ENCODE measurements at regions not wholly inside any gene's neighbourhood (a gene's known extent, or its start where the extent isn't known, plus 50 kb on each side); places are given as distances from the start of the nearest gene placed in this dataset.

DNA sequence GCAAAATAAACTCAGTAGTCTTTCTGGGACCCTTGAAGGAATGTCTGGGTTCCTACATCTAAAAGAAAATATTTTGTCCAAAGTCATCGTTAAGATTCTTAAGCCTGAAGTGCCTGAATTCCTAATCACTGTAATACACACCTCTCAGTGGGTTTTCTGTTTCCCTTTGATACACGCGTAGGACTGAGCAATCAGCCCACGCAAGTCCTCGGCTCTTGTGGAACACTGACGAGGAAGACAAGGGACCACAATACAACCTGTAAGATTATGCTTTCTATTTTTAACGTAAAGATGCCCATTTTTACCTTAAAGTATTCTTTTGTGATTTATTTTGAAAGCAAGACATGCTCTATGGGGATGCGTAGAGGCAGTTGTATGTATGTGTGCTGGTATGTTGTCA, 472.8 kb upstream of the CELF2 start:
- ChIA-PET CTCF (no interaction called here), POLR2A (no interaction called here), RAD21 (ENCODE audit: unreplicated experiment) (no interaction called here), SMC1A (ENCODE audit: uncharacterized antibody, unreplicated experiment) (no interaction called here)
- no peak overlapping the region for H3K27ac ChIP-seq (ENCODE audit: control insufficient read depth, insufficient read depth)
- in situ Hi-C loops (cut with MboI), result no loop called here
- DNase-seq (ENCODE audit: low read depth, low spot score) (no peak), ATAC-seq (no peak), FAIRE-seq (no peak)
- H3K4me3 ChIP-seq, result no peak overlapping the region
- TF ChIP-seq STAT3 (IDR thresholded peaks at IDR 0.05; ENCODE audit: low read depth, low read length) (no peak), CBX3 (IDR thresholded peaks at IDR 0.05; ENCODE audit: borderline replicate concordance, low read depth) (no peak), NR2C1 (IDR thresholded peaks at IDR 0.05) (no peak), TCF3 (IDR thresholded peaks at IDR 0.05; ENCODE audit: borderline replicate concordance, insufficient read depth, low read depth, low read length) (no peak), CBX5 (IDR thresholded peaks at IDR 0.05; ENCODE audit: low read depth) (no peak), ZNF217 (IDR thresholded peaks at IDR 0.05) (no peak), NFYA (IDR thresholded peaks at IDR 0.05; ENCODE audit: borderline replicate concordance, low read depth, low read length) (no peak)
- TF ChIP-seq, protein P1, sequence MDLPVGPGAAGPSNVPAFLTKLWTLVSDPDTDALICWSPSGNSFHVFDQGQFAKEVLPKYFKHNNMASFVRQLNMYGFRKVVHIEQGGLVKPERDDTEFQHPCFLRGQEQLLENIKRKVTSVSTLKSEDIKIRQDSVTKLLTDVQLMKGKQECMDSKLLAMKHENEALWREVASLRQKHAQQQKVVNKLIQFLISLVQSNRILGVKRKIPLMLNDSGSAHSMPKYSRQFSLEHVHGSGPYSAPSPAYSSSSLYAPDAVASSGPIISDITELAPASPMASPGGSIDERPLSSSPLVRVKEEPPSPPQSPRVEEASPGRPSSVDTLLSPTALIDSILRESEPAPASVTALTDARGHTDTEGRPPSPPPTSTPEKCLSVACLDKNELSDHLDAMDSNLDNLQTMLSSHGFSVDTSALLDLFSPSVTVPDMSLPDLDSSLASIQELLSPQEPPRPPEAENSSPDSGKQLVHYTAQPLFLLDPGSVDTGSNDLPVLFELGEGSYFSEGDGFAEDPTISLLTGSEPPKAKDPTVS (IDR thresholded peaks at IDR 0.05; ENCODE audit: low read depth, low read length), result no peak
- no peaks in the 10 kb centered on the region for H3K36me3 ChIP-seq (ENCODE audit: control insufficient read depth in 2 of 2, insufficient read depth in 2 of 2, low read length in 1 of 2)
- H3K79me2 ChIP-seq (ENCODE audit: control insufficient read depth, insufficient read depth, low read length), result no peaks in the 10 kb centered on the region
- no peak overlapping the region for H2AFZ ChIP-seq (ENCODE audit: control insufficient read depth, low read depth, low read length)
- H3K4me2 ChIP-seq (ENCODE audit: control insufficient read depth, insufficient read depth), result no peak overlapping the region
- intact Hi-C loops (cut with micrococcal nuclease; ENCODE audit: unreplicated experiment), result no loop called here
- no peaks in the 10 kb centered on the region for H4K20me1 ChIP-seq (ENCODE audit: control insufficient read depth, insufficient read depth)
- BruUV-seq (replicated peaks), result no TSS peak
- no peaks in the 10 kb centered on the region for H3K4me1 ChIP-seq (ENCODE audit: control insufficient read depth, insufficient read depth, low read length)
- no peak overlapping the region for H3K9ac ChIP-seq (ENCODE audit: control insufficient read depth, insufficient read depth, low read length)
- 36% methylated on average over 8 of the region's 8 CpGs for WGBS (ENCODE audit: insufficient coverage, insufficient replicate concordance, low lambda C conversion rate, missing lambda C conversion rate)
- no peaks in the 10 kb centered on the region for H3K9me3 ChIP-seq (replicated peaks; ENCODE audit: control insufficient read depth, insufficient read depth, low read length)
- H3K27me3 ChIP-seq (replicated peaks in 1 of 2; ENCODE audit: control insufficient read depth in 2 of 2, insufficient read depth in 2 of 2, low read length in 1 of 2), result no peaks in the 10 kb centered on the region

GRCh38 chr10:10545771-10546170, 471.9 kb upstream of the CELF2 start:
- DNase-seq (ENCODE audit: low read depth, low spot score), result no peak
- CTCF ChIA-PET, result interaction anchor here (0.6 kb wide), 1 partner anchor 179 kb away, joined by 3 read pairs; no protein-coding TSS in a partner anchor
- WGBS (ENCODE audit: insufficient coverage, insufficient replicate concordance, low lambda C conversion rate, missing lambda C conversion rate), result 4% methylated on average over 5 of the region's 5 CpGs
- Histone ChIP-seq H3K36me3 (ENCODE audit: control insufficient read depth in 2 of 2, insufficient read depth in 2 of 2, low read length in 1 of 2) (no peaks in the 10 kb centered on the region), H3K9me3 (replicated peaks; ENCODE audit: control insufficient read depth, insufficient read depth, low read length) (no peaks in the 10 kb centered on the region), H2AFZ (ENCODE audit: control insufficient read depth, low read depth, low read length) (no peak overlapping the region), H3K9ac (ENCODE audit: control insufficient read depth, insufficient read depth, low read length) (no peak overlapping the region), H3K27ac (ENCODE audit: control insufficient read depth, insufficient read depth) (no peak overlapping the region), H3K79me2 (ENCODE audit: control insufficient read depth, insufficient read depth, low read length) (no peaks in the 10 kb centered on the region), H3K4me3 (no peak overlapping the region), H4K20me1 (ENCODE audit: control insufficient read depth, insufficient read depth) (no peaks in the 10 kb centered on the region), H3K4me1 (ENCODE audit: control insufficient read depth, insufficient read depth, low read length) (no peaks in the 10 kb centered on the region), H3K4me2 (ENCODE audit: control insufficient read depth, insufficient read depth) (no peak overlapping the region), H3K27me3 (replicated peaks in 1 of 2; ENCODE audit: control insufficient read depth in 2 of 2, insufficient read depth in 2 of 2, low read length in 1 of 2) (no peaks in the 10 kb centered on the region)
- no peak for FAIRE-seq
- BruUV-seq (replicated peaks), result no TSS peak
- RAD21 ChIA-PET (ENCODE audit: unreplicated experiment), result no interaction called here
- POLR2A ChIA-PET, result no interaction called here
- ATAC-seq, result no peak
- intact Hi-C loops (cut with micrococcal nuclease; ENCODE audit: unreplicated experiment) (no loop called here), in situ Hi-C loops (cut with MboI) (no loop called here)
- SMC1A ChIA-PET (ENCODE audit: uncharacterized antibody, unreplicated experiment), result no interaction called here
- TF ChIP-seq ZNF274 (IDR thresholded peaks at IDR 0.05; ENCODE audit: insufficient read depth, insufficient read length), result no peak
- TF ChIP-seq MTA3 (IDR thresholded peaks at IDR 0.05; ENCODE audit: borderline replicate concordance, low read length), result no peak
- TF ChIP-seq SMAD5 (IDR thresholded peaks at IDR 0.05; ENCODE audit: low read depth), result no peak
- TF ChIP-seq ZNF24 (IDR thresholded peaks at IDR 0.05), result no peak
- no peak for TF ChIP-seq PAX8 (IDR thresholded peaks at IDR 0.05)
- TF ChIP-seq EP300 (IDR thresholded peaks at IDR 0.05; ENCODE audit: borderline replicate concordance in 1 of 2, control insufficient read depth in 1 of 2, low read depth in 2 of 2, low read length in 2 of 2), result no peak
- TF ChIP-seq SUZ12 (IDR thresholded peaks at IDR 0.05; ENCODE audit: unreplicated experiment), result no peak
- TF ChIP-seq GATAD2B (conservative IDR thresholded peaks at IDR 0.05; ENCODE audit: low read depth), result no peak
- no peak for TF ChIP-seq HCFC1 (IDR thresholded peaks at IDR 0.05; ENCODE audit: low read length)
- TF ChIP-seq, protein P2, sequence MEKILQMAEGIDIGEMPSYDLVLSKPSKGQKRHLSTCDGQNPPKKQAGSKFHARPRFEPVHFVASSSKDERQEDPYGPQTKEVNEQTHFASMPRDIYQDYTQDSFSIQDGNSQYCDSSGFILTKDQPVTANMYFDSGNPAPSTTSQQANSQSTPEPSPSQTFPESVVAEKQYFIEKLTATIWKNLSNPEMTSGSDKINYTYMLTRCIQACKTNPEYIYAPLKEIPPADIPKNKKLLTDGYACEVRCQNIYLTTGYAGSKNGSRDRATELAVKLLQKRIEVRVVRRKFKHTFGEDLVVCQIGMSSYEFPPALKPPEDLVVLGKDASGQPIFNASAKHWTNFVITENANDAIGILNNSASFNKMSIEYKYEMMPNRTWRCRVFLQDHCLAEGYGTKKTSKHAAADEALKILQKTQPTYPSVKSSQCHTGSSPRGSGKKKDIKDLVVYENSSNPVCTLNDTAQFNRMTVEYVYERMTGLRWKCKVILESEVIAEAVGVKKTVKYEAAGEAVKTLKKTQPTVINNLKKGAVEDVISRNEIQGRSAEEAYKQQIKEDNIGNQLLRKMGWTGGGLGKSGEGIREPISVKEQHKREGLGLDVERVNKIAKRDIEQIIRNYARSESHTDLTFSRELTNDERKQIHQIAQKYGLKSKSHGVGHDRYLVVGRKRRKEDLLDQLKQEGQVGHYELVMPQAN (conservative IDR thresholded peaks at IDR 0.05), result no peak
